Panc1 (cell line): ENCODE measurements at regions not wholly inside any gene's neighbourhood (a gene's known extent, or its start where the extent isn't known, plus 50 kb on each side); places are given as distances from the start of the nearest gene placed in this dataset.

Experiments used
- ATAC-seq: fragments of 200-7000 bp; cut with Tn5 transposase; 2 replicates; pipeline ENCODE4 v1.9.1; 2020; ENCODE audit warnings: mild to moderate bottlenecking, moderate library complexity
- BruUV-seq: library from RNA; stranded (reverse); fragments of 400-500 nt; replicated peaks from 2 replicates; lab custom pipeline; 2021; lab: Mats Ljungman, UMichigan
- CTCF ChIA-PET: fragments of 300-600 bp; sonication (Branson Sonifier 250); formaldehyde crosslinking; loops from one replicate; lab custom pipeline; 2022; ENCODE audit warnings: antibody characterized with exemption; lab: Charles Lee
- POLR2A ChIA-PET: fragments of 300-600 bp; sonication (Branson Sonifier 250); formaldehyde crosslinking; loops from one replicate; lab custom pipeline; 2022; ENCODE audit warnings: antibody characterized with exemption; lab: Charles Lee
- DNase-seq: peaks from one replicate; pipeline ENCODE4 v3.0.0-alpha.2; 2010; ENCODE audit warnings: low read depth, low spot score
- H3K27ac ChIP-seq: 2 replicates; pipeline ENCODE4 v1.5.1; 2011; ENCODE audit warnings: mild to moderate bottlenecking, low read length, inconsistent platforms
- H3K27me3 ChIP-seq: fragments of 200-500 bp; sonication (Bioruptor generic); 2 replicates; pipeline ENCODE4 v1.6.0; 2014; ENCODE audit warnings: low read length, inconsistent platforms; ENCODE audit not compliant: control insufficient read depth, insufficient read depth
- H3K36me3 ChIP-seq: fragments of 200-500 bp; sonication (Bioruptor generic); 2 replicates; pipeline ENCODE4 v1.5.1; 2014; ENCODE audit warnings: inconsistent platforms, mild to moderate bottlenecking, low read length, moderate library complexity; ENCODE audit not compliant: control insufficient read depth, insufficient read depth
- H3K4me1 ChIP-seq: 2 replicates; pipeline ENCODE4 v1.5.1; 2011; ENCODE audit warnings: inconsistent platforms, mild to moderate bottlenecking, low read length, moderate library complexity; ENCODE audit not compliant: control insufficient read depth, insufficient read depth
- H3K4me3 ChIP-seq, 2 experiments: 2 replicates each; pipeline ENCODE4 v1.5.1; 2011 to 2012; ENCODE audit warnings: low read depth in 2 of 2, low read length in 2 of 2, mild to moderate bottlenecking in 2 of 2, inconsistent platforms in 1 of 2, moderate library complexity in 1 of 2
- H3K9me3 ChIP-seq: fragments of 200-500 bp; sonication (Bioruptor generic); 2 replicates; pipeline ENCODE4 v1.5.1; 2014; ENCODE audit warnings: low read depth, mild to moderate bottlenecking, inconsistent platforms, low read length, moderate library complexity; ENCODE audit not compliant: control insufficient read depth, insufficient read depth
- CTCF ChIP-seq: fragments of 450-650 bp; IDR thresholded peaks from 2 replicates; pipeline ENCODE4 v1.5.1; 2017; ENCODE audit warnings: mild to moderate bottlenecking
- POLR2AphosphoS5 ChIP-seq: IDR thresholded peaks from 2 replicates; pipeline ENCODE4 v1.6.1; 2012; ENCODE audit warnings: mild to moderate bottlenecking, low read depth, low read length, moderate library complexity
- REST ChIP-seq, 2 experiments: IDR thresholded peaks; 2 replicates each; pipeline ENCODE4 v1.6.1; 2011 to 2012; ENCODE audit warnings: low read depth in 2 of 2, control low read depth in 1 of 2, low read length in 1 of 2, mild to moderate bottlenecking in 1 of 2, moderate library complexity in 1 of 2; ENCODE audit not compliant: insufficient read depth in 1 of 2
- SIN3A ChIP-seq: IDR thresholded peaks from 2 replicates; pipeline ENCODE4 v1.6.1; 2012; ENCODE audit warnings: low read depth, mild to moderate bottlenecking, low read length, moderate library complexity, borderline replicate concordance; ENCODE audit not compliant: insufficient read depth
- TCF7L2 ChIP-seq: IDR thresholded peaks from 2 replicates; pipeline ENCODE4 v1.6.1; 2011; ENCODE audit warnings: mild to moderate bottlenecking, low read depth, low read length, inconsistent platforms
- in situ Hi-C: cut with HindIII; loops from 2 replicates; pipeline ENCODE4 v1.10.0; 2016; ENCODE audit warnings: low sequenced_read_pairs, low pct_unique_long_range_greater_than_20kb
- intact Hi-C: fragments of 100-400 bp; cut with micrococcal nuclease; formaldehyde crosslinking; loops from one replicate; pipeline ENCODE4 v1.10.0; 2022; ENCODE audit not compliant: unreplicated experiment

- H3K4me3 ChIP-seq = no peak overlapping the region
- intact Hi-C loops = no loop called here
- TF ChIP-seq CTCF (no peak), TCF7L2 (no peak), REST (IDR thresholded peaks at IDR 0.05; ENCODE audit: insufficient read depth in 1 of 2, low read depth in 2 of 2, low read length in 1 of 2) (no peak), POLR2AphosphoS5 (no peak), SIN3A (no peak)
Measured at GRCh38 chr4:152257601-152258066, 278.3 kb downstream of the FBXW7 start.

GRCh38 chr4:152256996-152257395 is 278.9 kb downstream of the FBXW7 start:
- POLR2A ChIA-PET = no interaction called here
- intact Hi-C loops (no loop called here), in situ Hi-C loops (no loop called here)
- ATAC-seq = no peak
- DNase-seq = no peak
- no peak for TF ChIP-seq SIN3A
- TF ChIP-seq REST (IDR thresholded peaks at IDR 0.05; ENCODE audit: insufficient read depth in 1 of 2, low read depth in 2 of 2, low read length in 1 of 2) = no peak
- no peak for TF ChIP-seq CTCF
- TF ChIP-seq POLR2AphosphoS5 = no peak
- TF ChIP-seq TCF7L2 = no peak
- no peaks in the 10 kb centered on the region for H3K27me3 ChIP-seq
- H3K9me3 ChIP-seq = no peaks in the 10 kb centered on the region
- H3K27ac ChIP-seq = no peak overlapping the region
- no peak overlapping the region for H3K4me3 ChIP-seq
- CTCF ChIA-PET = no interaction called here
- H3K36me3 ChIP-seq = no peaks in the 10 kb centered on the region
- no TSS peak for BruUV-seq
- no peaks in the 10 kb centered on the region for H3K4me1 ChIP-seq

More at GRCh38 chr4:152257601-152258066, 278.3 kb downstream of the FBXW7 start:
- BruUV-seq = no TSS peak
- ChIA-PET CTCF (no interaction called here), POLR2A (no interaction called here)
- Histone ChIP-seq H3K9me3 (no peaks in the 10 kb centered on the region), H3K27ac (no peak overlapping the region), H3K4me1 (no peaks in the 10 kb centered on the region), H3K27me3 (no peaks in the 10 kb centered on the region), H3K36me3 (no peaks in the 10 kb centered on the region)
- ATAC-seq (no peak), DNase-seq (no peak)
- in situ Hi-C loops = no loop called here
